OCI-LY3 (cell line): ENCODE measurements at regions not wholly inside any gene's neighbourhood (a gene's known extent, or its start where the extent isn't known, plus 50 kb on each side); places are given as distances from the start of the nearest gene placed in this dataset.

ENCODE experiments used
- H2AFZ ChIP-seq: fragments of 200-600, 300-600 bp; shearing (Covaris generic); 2 replicates; pipeline ENCODE4 v1.6.0; 2014; ENCODE audit warnings: antibody characterized with exemption, low read depth, low read length
- H3K27ac ChIP-seq: fragments of 200-600, 300-600 bp; sonication (generic); 2 replicates; pipeline ENCODE4 v1.5.1; 2014; ENCODE audit warnings: mild to moderate bottlenecking, low read length, moderate library complexity, mixed read lengths
- H3K27me3 ChIP-seq: fragments of 200-600, 300-600 bp; sonication (generic); 2 replicates; pipeline ENCODE4 v1.6.1; 2014; ENCODE audit warnings: low read depth, low read length, mixed read lengths
- H3K36me3 ChIP-seq: fragments of 200-600, 300-600 bp; sonication (generic); replicated peaks from 2 replicates; pipeline ENCODE3; 2014; ENCODE audit warnings: low read depth, low read length, mixed read lengths
- H3K4me1 ChIP-seq: fragments of 300-600, 200-600 bp; sonication (generic); 2 replicates; pipeline ENCODE4 v1.6.1; 2014; ENCODE audit warnings: low read length, mixed read lengths
- H3K4me2 ChIP-seq: fragments of 200-600, 300-600 bp; sonication (generic); 2 replicates; pipeline ENCODE4 v1.6.1; 2014; ENCODE audit warnings: low read length, mixed read lengths
- H3K4me3 ChIP-seq: fragments of 300-600, 200-600 bp; sonication (generic); 2 replicates; pipeline ENCODE4 v1.5.1; 2014; ENCODE audit warnings: antibody characterized with exemption, mild to moderate bottlenecking, low read length, moderate library complexity
- H3K79me2 ChIP-seq: fragments of 300-600, 200-600 bp; shearing (Covaris generic); 2 replicates; pipeline ENCODE4 v1.6.1; 2014; ENCODE audit warnings: mild to moderate bottlenecking, low read length, mixed read lengths
- H3K9ac ChIP-seq: fragments of 300-600, 200-600 bp; shearing (Covaris generic); 2 replicates; pipeline ENCODE4 v1.6.0; 2014; ENCODE audit warnings: mild to moderate bottlenecking, low read length, moderate library complexity
- H3K9me3 ChIP-seq: fragments of 200-600, 300-600 bp; shearing (Covaris generic); 2 replicates; pipeline ENCODE4 v1.6.1; 2014; ENCODE audit warnings: low read length, mixed read lengths; ENCODE audit not compliant: insufficient read depth
- H4K20me1 ChIP-seq: fragments of 200-600, 300-600 bp; sonication (generic); 2 replicates; pipeline ENCODE4 v1.6.1; 2016; ENCODE audit warnings: low read length, mixed read lengths; ENCODE audit not compliant: insufficient read depth
- CTCF ChIP-seq: fragments of 200-600, 300-600 bp; sonication (generic); IDR thresholded peaks from 2 replicates; pipeline ENCODE4 v1.5.1; 2014; ENCODE audit warnings: antibody characterized with exemption, low read length, low read depth
- EZH2phosphoT487 ChIP-seq: fragments of 200-600 bp; shearing (Covaris generic); IDR thresholded peaks from 2 replicates; pipeline ENCODE4 v1.6.1; 2018; ENCODE audit warnings: antibody characterized with exemption, mixed run types, low read depth

GRCh38 chr10:120386896-120387295 lies 70.1 kb upstream of the PLPP4 start:
- Histone ChIP-seq H3K4me1 (no peaks in the 10 kb centered on the region), H3K9me3 (no peaks in the 10 kb centered on the region), H3K4me3 (no peak overlapping the region), H3K9ac (no peak overlapping the region), H4K20me1 (no peaks in the 10 kb centered on the region), H3K4me2 (no peak overlapping the region), H3K27me3 (no peaks in the 10 kb centered on the region), H3K79me2 (no peaks in the 10 kb centered on the region), H2AFZ (no peak overlapping the region), H3K36me3 (no peaks in the 10 kb centered on the region), H3K27ac (no peak overlapping the region)
- TF ChIP-seq CTCF (no peak), EZH2phosphoT487 (no peak)

DNA sequence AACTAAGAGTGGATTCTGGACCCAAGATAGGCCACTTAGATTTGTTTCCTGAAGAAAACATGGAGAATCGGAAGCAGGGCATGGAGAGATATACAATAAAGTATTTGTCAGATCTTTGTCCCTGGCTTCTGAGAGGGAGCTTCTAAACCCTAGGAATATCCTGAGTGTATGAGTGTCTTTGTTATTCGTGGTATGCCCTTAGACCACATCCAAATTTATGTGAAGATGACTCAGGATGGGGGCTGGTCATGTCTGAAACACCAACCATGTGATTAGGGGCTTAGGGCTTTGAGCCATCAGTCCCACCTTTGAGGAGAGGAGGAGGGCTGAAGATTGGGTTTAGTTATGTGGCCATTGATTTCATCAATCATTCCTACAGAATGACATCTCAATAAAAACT lies 69.7 kb upstream of the PLPP4 start:
- H3K27ac ChIP-seq: no peak overlapping the region
- no peaks in the 10 kb centered on the region for H3K27me3 ChIP-seq

GRCh38 chr10:120392245-120392644 lies 64.8 kb upstream of the PLPP4 start:
- H3K9ac ChIP-seq: no peak overlapping the region
- H3K4me2 ChIP-seq: no peak overlapping the region
- H3K27me3 ChIP-seq: no peaks in the 10 kb centered on the region
- no peak overlapping the region for H3K4me3 ChIP-seq
- no peaks in the 10 kb centered on the region for H4K20me1 ChIP-seq
- no peak overlapping the region for H3K27ac ChIP-seq
- H3K4me1 ChIP-seq: no peaks in the 10 kb centered on the region
- no peaks in the 10 kb centered on the region for H3K79me2 ChIP-seq
- no peak overlapping the region for H2AFZ ChIP-seq
- TF ChIP-seq CTCF: no peak
- no peak for TF ChIP-seq EZH2phosphoT487
- no peaks in the 10 kb centered on the region for H3K36me3 ChIP-seq
- H3K9me3 ChIP-seq: no peaks in the 10 kb centered on the region

More for the DNA sequence above, 69.7 kb upstream of the PLPP4 start:
- H3K9me3 ChIP-seq: no peaks in the 10 kb centered on the region
- no peak overlapping the region for H3K4me2 ChIP-seq
- no peaks in the 10 kb centered on the region for H3K36me3 ChIP-seq
- no peak overlapping the region for H2AFZ ChIP-seq
- no peaks in the 10 kb centered on the region for H3K79me2 ChIP-seq
- TF ChIP-seq CTCF (no peak), EZH2phosphoT487 (no peak)
- H3K9ac ChIP-seq: no peak overlapping the region
- no peaks in the 10 kb centered on the region for H3K4me1 ChIP-seq
- H4K20me1 ChIP-seq: no peaks in the 10 kb centered on the region
- no peak overlapping the region for H3K4me3 ChIP-seq

- Histone ChIP-seq H3K4me1 (no peaks in the 10 kb centered on the region), H3K27ac (no peak overlapping the region), H3K9ac (no peak overlapping the region), H3K4me2 (no peak overlapping the region), H4K20me1 (no peaks in the 10 kb centered on the region), H2AFZ (no peak overlapping the region), H3K4me3 (no peak overlapping the region), H3K27me3 (no peaks in the 10 kb centered on the region), H3K79me2 (no peaks in the 10 kb centered on the region), H3K9me3 (no peaks in the 10 kb centered on the region), H3K36me3 (no peaks in the 10 kb centered on the region)
- no peak for TF ChIP-seq EZH2phosphoT487
- no peak for TF ChIP-seq CTCF
These were observed 64.4 kb upstream of the PLPP4 start for GRCh38 chr10:120392671-120393079.
